Mesenchymal stem cell (in vitro differentiated cells and primary cell): ENCODE measurements at regions not wholly inside any gene's neighbourhood (a gene's known extent, or its start where the extent isn't known, plus 50 kb on each side); places are given as distances from the start of the nearest gene placed in this dataset.

Experiments used
- DNase-seq: peaks from one replicate; pipeline ENCODE4 v3.0.0-alpha.2; 2013
- H2AFZ ChIP-seq: one replicate; pipeline ENCODE4 v1.6.1; 2013; ENCODE audit warnings: low read depth, mild to moderate bottlenecking, control low read depth, inconsistent platforms, low read length, moderate library complexity
- H2AK5ac ChIP-seq: 2 replicates; pipeline ENCODE4 v1.6.1; 2013; ENCODE audit warnings: low read length, moderate library complexity, mild to moderate bottlenecking, inconsistent platforms; ENCODE audit not compliant: severe bottlenecking
- H2BK120ac ChIP-seq: one replicate; pipeline ENCODE4 v1.6.1; 2013; ENCODE audit warnings: low read depth, mild to moderate bottlenecking, inconsistent platforms, low read length, moderate library complexity
- H2BK12ac ChIP-seq, 2 experiments: one replicate each; pipeline ENCODE4 v1.6.1; 2013; ENCODE audit warnings: inconsistent platforms in 2 of 2, low read length in 2 of 2, mild to moderate bottlenecking in 2 of 2, moderate library complexity in 2 of 2, control low read depth in 1 of 2
- H2BK15ac ChIP-seq: one replicate; pipeline ENCODE4 v1.6.1; 2013; ENCODE audit warnings: mild to moderate bottlenecking, low read depth, inconsistent platforms; ENCODE audit not compliant: poor library complexity, severe bottlenecking
- H2BK5ac ChIP-seq: 2 replicates; pipeline ENCODE4 v1.6.1; 2013; ENCODE audit warnings: low read depth, mild to moderate bottlenecking, low read length, control low read depth, inconsistent platforms; ENCODE audit not compliant: poor library complexity, severe bottlenecking
- H3K14ac ChIP-seq, 2 experiments: one replicate each; pipeline ENCODE4 v1.6.1; 2013; ENCODE audit warnings: inconsistent platforms in 2 of 2, low read length in 2 of 2, control low read depth in 1 of 2, mild to moderate bottlenecking in 1 of 2, moderate library complexity in 1 of 2
- H3K18ac ChIP-seq, 2 experiments: one replicate each; pipeline ENCODE4 v1.6.1; 2013; ENCODE audit warnings: inconsistent platforms in 2 of 2, low read length in 2 of 2, control low read depth in 1 of 2, low read depth in 1 of 2, mild to moderate bottlenecking in 1 of 2
- H3K23ac ChIP-seq, 2 experiments: one replicate each; pipeline ENCODE4 v1.6.1; 2013; ENCODE audit warnings: inconsistent platforms in 2 of 2, low read length in 2 of 2, mild to moderate bottlenecking in 2 of 2, moderate library complexity in 2 of 2, control low read depth in 1 of 2
- H3K27ac ChIP-seq: 2 replicates; pipeline ENCODE4 v1.5.1; 2013; ENCODE audit warnings: mild to moderate bottlenecking, moderate library complexity, low read length, control low read depth, inconsistent platforms; ENCODE audit not compliant: poor library complexity, severe bottlenecking
- H3K27me3 ChIP-seq, 2 experiments: 2 replicates each; pipeline versions ENCODE4 v1.6.1 to v1.7.0; 2013; ENCODE audit warnings: low read length in 2 of 2, mild to moderate bottlenecking in 2 of 2, moderate library complexity in 2 of 2, control low read depth in 1 of 2, inconsistent platforms in 1 of 2; ENCODE audit not compliant: control insufficient read depth in 1 of 2, insufficient read depth in 1 of 2
- H3K36me3 ChIP-seq, 2 experiments: 2 replicates each; pipeline versions ENCODE4 v1.6.1 to v1.7.0; 2013; ENCODE audit warnings: low read length in 2 of 2, control low read depth in 1 of 2, inconsistent platforms in 1 of 2, low read depth in 1 of 2, mild to moderate bottlenecking in 1 of 2; ENCODE audit not compliant: insufficient read depth in 2 of 2, control insufficient read depth in 1 of 2
- H3K4ac ChIP-seq, 2 experiments: one replicate each; pipeline ENCODE4 v1.6.1; 2013; ENCODE audit warnings: inconsistent platforms in 2 of 2, low read length in 2 of 2, mild to moderate bottlenecking in 2 of 2, moderate library complexity in 2 of 2, control low read depth in 1 of 2, low read depth in 1 of 2
- H3K4me1 ChIP-seq: 2 replicates; pipeline ENCODE4 v1.6.1; 2013; ENCODE audit warnings: low read depth, low read length, control low read depth; ENCODE audit not compliant: control insufficient read depth, insufficient read depth
- H3K4me2 ChIP-seq: 2 replicates; pipeline ENCODE4 v1.6.1; 2013; ENCODE audit warnings: low read length, mild to moderate bottlenecking, inconsistent platforms; ENCODE audit not compliant: poor library complexity, severe bottlenecking
- H3K4me3 ChIP-seq, 2 experiments: 2 replicates each; pipeline versions ENCODE4 v1.5.1 to v1.7.0; 2013; ENCODE audit warnings: low read length in 2 of 2, mild to moderate bottlenecking in 2 of 2, control low read depth in 1 of 2, low read depth in 1 of 2; ENCODE audit not compliant: insufficient read depth in 1 of 2
- H3K79me1 ChIP-seq: replicated peaks from 2 replicates; pipeline ENCODE4 v1.6.1; 2013; ENCODE audit warnings: mild to moderate bottlenecking, control low read depth, low read length, inconsistent platforms; ENCODE audit not compliant: poor library complexity, severe bottlenecking
- H3K9ac ChIP-seq: 2 replicates; pipeline ENCODE4 v1.7.0; 2013; ENCODE audit warnings: mild to moderate bottlenecking, low read length, moderate library complexity
- H3K9me3 ChIP-seq: 2 replicates; pipeline ENCODE4 v1.7.0; 2013; ENCODE audit warnings: mild to moderate bottlenecking, low read length; ENCODE audit not compliant: control insufficient read depth
- H4K8ac ChIP-seq: one replicate; pipeline ENCODE4 v1.6.1; 2013; ENCODE audit warnings: inconsistent platforms, mild to moderate bottlenecking, low read length, moderate library complexity
- H4K91ac ChIP-seq: one replicate; pipeline ENCODE4 v1.6.1; 2013; ENCODE audit warnings: mild to moderate bottlenecking, low read length, inconsistent platforms
- WGBS: methylation state at CpG from one replicate; pipeline ENCODE4 v1.1.7; 2013; ENCODE audit warnings: mixed read lengths; 5-methylcytosine and 5-hydroxymethylcytosine counted together

- Histone ChIP-seq H2BK15ac (no peak overlapping the region), H3K4me2 (no peak overlapping the region), H2BK5ac (no peak overlapping the region), H3K79me1 (no peaks in the 10 kb centered on the region), H3K4me3 (no peak overlapping the region), H3K9ac (no peak overlapping the region), H2AFZ (no peak overlapping the region), H2AK5ac (no peak overlapping the region), H4K91ac (no peak overlapping the region), H3K27ac (no peak overlapping the region), H3K36me3 (no peaks in the 10 kb centered on the region), H3K23ac (no peak overlapping the region), H3K4me1 (no peaks in the 10 kb centered on the region), H3K27me3 (no peaks in the 10 kb centered on the region), H4K8ac (no peak overlapping the region), H3K18ac (no peak overlapping the region), H3K9me3 (peaks cover 3% of the 10 kb centered on the region), H3K14ac (no peak overlapping the region), H3K4ac (no peak overlapping the region), H2BK12ac (no peak overlapping the region), H2BK120ac (no peak overlapping the region)
- WGBS = 77% methylated on average over 5 of the region's 5 CpGs
- DNase-seq = no peak
These were observed 214.6 kb downstream of the BRD1 start for GRCh38 chr22:49613108-49613507.

DNA sequence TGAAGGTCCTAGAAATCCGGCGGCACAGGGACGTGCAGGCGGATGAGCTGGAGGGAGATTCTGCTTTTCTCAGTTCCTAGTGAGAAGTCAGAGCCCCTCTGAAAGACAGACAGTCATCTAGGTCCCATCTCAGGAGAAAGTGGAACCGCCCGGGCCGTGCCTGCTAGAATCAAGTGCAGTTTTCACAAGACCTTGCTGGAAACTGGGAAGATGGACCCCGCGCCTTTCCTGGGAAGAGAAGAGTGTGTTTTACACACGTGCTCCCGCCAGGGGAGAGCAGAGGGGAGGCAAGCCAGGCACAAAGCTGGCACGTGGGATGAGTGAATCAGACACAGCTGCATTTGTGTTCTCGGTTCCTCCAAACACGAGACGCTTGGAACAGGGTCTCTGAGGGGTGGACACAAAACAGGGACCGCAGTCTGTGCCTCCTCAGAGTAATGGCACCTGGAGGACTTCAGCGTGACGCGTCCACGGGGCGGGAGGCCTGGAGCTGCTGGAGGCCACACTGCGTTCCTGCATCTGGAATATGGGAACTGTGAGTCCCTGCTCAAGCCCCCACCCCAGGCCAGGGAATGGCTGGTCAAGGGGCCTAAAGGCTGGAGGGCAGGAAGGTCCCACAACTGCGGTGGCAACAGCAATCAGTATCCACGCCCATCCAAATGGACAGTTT, 218.3 kb downstream of the BRD1 start:
- no peak overlapping the region for H3K18ac ChIP-seq
- no peak overlapping the region for H3K4me2 ChIP-seq
- H3K36me3 ChIP-seq = no peaks in the 10 kb centered on the region
- H3K4me3 ChIP-seq = no peak overlapping the region
- H2BK15ac ChIP-seq = no peak overlapping the region
- WGBS = 91% methylated on average over 23 of the region's 24 CpGs
- H2AK5ac ChIP-seq = no peak overlapping the region
- no peaks in the 10 kb centered on the region for H3K4me1 ChIP-seq
- no peak overlapping the region for H3K9ac ChIP-seq
- H3K27ac ChIP-seq = no peak overlapping the region
- DNase-seq = no peak
- no peaks in the 10 kb centered on the region for H3K27me3 ChIP-seq
- H2BK5ac ChIP-seq = no peak overlapping the region
- no peak overlapping the region for H2BK12ac ChIP-seq
- no peak overlapping the region for H4K91ac ChIP-seq
- no peak overlapping the region for H3K14ac ChIP-seq
- H3K23ac ChIP-seq = no peak overlapping the region
- H2BK120ac ChIP-seq = no peak overlapping the region
- no peak overlapping the region for H2AFZ ChIP-seq
- H4K8ac ChIP-seq = no peak overlapping the region
- no peak overlapping the region for H3K4ac ChIP-seq
- no peaks in the 10 kb centered on the region for H3K79me1 ChIP-seq
- peaks cover 15% of the 10 kb centered on the region for H3K9me3 ChIP-seq

- DNase-seq = no peak
- H3K4me1 ChIP-seq = no peaks in the 10 kb centered on the region
- H3K27me3 ChIP-seq = no peaks in the 10 kb centered on the region
- H3K4me2 ChIP-seq = no peak overlapping the region
- H3K14ac ChIP-seq = no peak overlapping the region
- no peak overlapping the region for H3K27ac ChIP-seq
- no peak overlapping the region for H2BK120ac ChIP-seq
- H2BK15ac ChIP-seq = no peak overlapping the region
- H3K79me1 ChIP-seq = no peaks in the 10 kb centered on the region
- no peak overlapping the region for H2BK5ac ChIP-seq
- no peak overlapping the region for H3K4me3 ChIP-seq
- 88% methylated on average over 14 of the region's 14 CpGs for WGBS
- H2AFZ ChIP-seq = no peak overlapping the region
- no peak overlapping the region for H3K18ac ChIP-seq
- no peak overlapping the region for H3K9ac ChIP-seq
- peaks cover 15% of the 10 kb centered on the region for H3K9me3 ChIP-seq
- no peak overlapping the region for H4K8ac ChIP-seq
- no peak overlapping the region for H2AK5ac ChIP-seq
- H2BK12ac ChIP-seq = no peak overlapping the region
- H3K23ac ChIP-seq = no peak overlapping the region
- no peaks in the 10 kb centered on the region for H3K36me3 ChIP-seq
- no peak overlapping the region for H4K91ac ChIP-seq
- H3K4ac ChIP-seq = no peak overlapping the region
These were observed 219.0 kb downstream of the BRD1 start for GRCh38 chr22:49608660-49609059.

DNA sequence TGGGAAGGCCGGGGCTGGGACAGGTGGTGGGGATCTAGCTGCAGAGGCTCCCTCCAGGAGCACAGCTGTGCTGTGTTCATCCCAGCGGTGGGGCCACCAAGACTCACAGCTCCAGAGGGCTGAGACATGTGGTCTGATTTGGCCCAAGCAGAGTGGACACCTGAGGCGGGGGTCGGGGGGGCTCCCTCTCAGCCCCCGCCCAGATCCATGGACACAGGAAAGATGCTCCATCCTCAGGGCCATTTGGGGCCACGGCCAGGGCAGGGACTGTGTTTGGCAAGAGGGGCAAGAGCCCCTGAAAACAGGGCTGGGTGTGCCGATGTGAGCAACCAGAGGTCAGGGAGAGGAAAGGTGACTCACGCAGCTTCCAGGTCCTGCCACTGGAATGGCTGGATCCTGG, 219.4 kb downstream of the BRD1 start:
- Histone ChIP-seq H2AK5ac (no peak overlapping the region), H4K91ac (no peak overlapping the region), H2AFZ (no peak overlapping the region), H3K18ac (no peak overlapping the region), H3K27me3 (no peaks in the 10 kb centered on the region), H3K79me1 (no peaks in the 10 kb centered on the region), H3K14ac (no peak overlapping the region), H3K9me3 (peaks cover 15% of the 10 kb centered on the region), H3K23ac (no peak overlapping the region), H3K4me2 (no peak overlapping the region), H3K36me3 (no peaks in the 10 kb centered on the region), H2BK120ac (no peak overlapping the region), H3K4me1 (no peaks in the 10 kb centered on the region), H4K8ac (no peak overlapping the region), H2BK12ac (no peak overlapping the region), H3K4me3 (no peak overlapping the region), H3K4ac (no peak overlapping the region), H3K27ac (no peak overlapping the region), H2BK5ac (no peak overlapping the region), H3K9ac (no peak overlapping the region), H2BK15ac (no peak overlapping the region)
- no peak for DNase-seq
- 85% methylated on average over 8 of the region's 8 CpGs for WGBS
